ENCODE measurements at regions not wholly inside any gene's neighbourhood (a gene's known extent, or its start where the extent isn't known, plus 50 kb on each side); places are given as distances from the start of the nearest gene placed in this dataset.
A peak's percentile ranks its signal among the peaks of the same experiment; 100 is the strongest.

DNA sequence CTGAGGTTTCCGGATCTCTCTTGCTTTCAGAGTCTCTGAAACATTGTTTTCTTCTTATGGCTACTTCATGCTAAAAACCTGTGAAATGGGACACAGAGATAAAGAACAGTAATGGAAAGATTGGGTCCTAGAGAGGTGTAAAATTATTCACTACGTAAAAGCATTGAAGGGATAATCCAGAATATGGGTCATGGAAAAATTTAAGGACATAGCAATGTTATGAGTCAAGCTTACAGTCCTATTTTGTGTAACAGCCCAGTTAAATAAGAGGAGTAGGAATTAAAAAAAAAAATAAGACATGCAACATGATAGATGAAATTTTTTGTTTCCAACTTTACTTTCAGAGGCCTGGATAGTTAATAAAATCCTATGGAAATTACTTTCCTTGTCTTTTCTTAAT lies 61.9 kb upstream of the ELL2 start:
- TF ChIP-seq EP300 (IDR thresholded peaks at IDR 0.05) (no peak), POLR2AphosphoS5 (IDR thresholded peaks at IDR 0.05) (peak in 1 of 3 donors; percentile 47), POLR2A (IDR thresholded peaks at IDR 0.05) (no peak)
- TF ChIP-seq, protein P1, sequence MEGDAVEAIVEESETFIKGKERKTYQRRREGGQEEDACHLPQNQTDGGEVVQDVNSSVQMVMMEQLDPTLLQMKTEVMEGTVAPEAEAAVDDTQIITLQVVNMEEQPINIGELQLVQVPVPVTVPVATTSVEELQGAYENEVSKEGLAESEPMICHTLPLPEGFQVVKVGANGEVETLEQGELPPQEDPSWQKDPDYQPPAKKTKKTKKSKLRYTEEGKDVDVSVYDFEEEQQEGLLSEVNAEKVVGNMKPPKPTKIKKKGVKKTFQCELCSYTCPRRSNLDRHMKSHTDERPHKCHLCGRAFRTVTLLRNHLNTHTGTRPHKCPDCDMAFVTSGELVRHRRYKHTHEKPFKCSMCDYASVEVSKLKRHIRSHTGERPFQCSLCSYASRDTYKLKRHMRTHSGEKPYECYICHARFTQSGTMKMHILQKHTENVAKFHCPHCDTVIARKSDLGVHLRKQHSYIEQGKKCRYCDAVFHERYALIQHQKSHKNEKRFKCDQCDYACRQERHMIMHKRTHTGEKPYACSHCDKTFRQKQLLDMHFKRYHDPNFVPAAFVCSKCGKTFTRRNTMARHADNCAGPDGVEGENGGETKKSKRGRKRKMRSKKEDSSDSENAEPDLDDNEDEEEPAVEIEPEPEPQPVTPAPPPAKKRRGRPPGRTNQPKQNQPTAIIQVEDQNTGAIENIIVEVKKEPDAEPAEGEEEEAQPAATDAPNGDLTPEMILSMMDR (IDR thresholded peaks at IDR 0.05) = no peak
- no peaks in the 10 kb centered on the region for H3K36me3 ChIP-seq
- no peak overlapping the region for H3K4me3 ChIP-seq
- intact Hi-C loops (cut with DNase I; ENCODE audit: low total_unique reads) = no loop called here
- no peaks in the 10 kb centered on the region for H3K9me3 ChIP-seq
- WGBS, 5 donors = 63 to 88% (median 78%) methylated on average over 2 of the region's 2 CpGs
- peak overlapping the region in 4 of 5 donors; percentile 30 to 69 (median 52) for H3K27ac ChIP-seq
- peak in 1 of 2 donors; percentile 39 for DNase-seq
- H3K27me3 ChIP-seq = no peaks in the 10 kb centered on the region
- peaks cover 0 to 43% (median 31%) of the 10 kb centered on the region in 4 donors for H3K4me1 ChIP-seq

DNA sequence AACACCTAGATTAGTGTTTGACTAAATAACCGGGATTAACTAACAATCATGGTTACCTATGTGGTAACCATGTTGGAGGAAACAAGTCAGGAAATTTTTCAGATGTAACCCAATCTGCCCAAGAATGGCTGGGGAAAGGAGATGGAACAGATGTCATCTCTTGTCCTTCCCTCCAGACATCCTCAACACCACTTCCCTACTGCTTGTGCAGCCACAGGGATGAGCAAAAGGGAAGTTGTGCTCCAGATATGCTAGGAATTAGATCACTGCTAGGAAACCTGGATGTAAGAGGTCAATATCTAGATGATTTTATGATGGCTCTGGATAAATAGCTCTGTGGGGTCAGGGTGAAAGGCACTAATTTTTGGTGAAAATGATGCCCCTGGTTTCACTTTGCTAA lies 61.3 kb upstream of the ELL2 start:
- H3K27ac ChIP-seq = peak overlapping the region in 3 of 5 donors; percentile 8 to 68 (median 35)
- no peaks in the 10 kb centered on the region for H3K36me3 ChIP-seq
- no peaks in the 10 kb centered on the region for H3K27me3 ChIP-seq

DNA sequence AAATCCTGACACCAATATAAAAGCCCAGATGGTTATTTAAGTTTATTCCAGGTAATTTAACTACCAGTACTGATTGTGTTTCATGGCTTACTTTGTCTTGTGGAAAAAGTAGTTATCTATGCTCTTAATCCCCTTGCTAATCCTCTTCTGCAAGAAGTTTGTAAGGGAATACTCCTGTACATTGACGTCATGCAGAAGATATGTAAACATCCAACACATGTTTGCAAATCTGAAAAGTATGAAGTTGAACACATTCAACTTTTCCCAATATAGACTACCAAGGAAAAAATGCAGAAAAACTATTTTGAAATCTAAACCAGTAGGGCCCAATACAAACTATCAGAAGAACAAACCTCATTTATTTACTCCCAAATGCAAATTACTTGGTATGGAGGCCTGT lies 56.3 kb upstream of the ELL2 start:
- TF ChIP-seq EP300 (IDR thresholded peaks at IDR 0.05) (no peak), POLR2AphosphoS5 (IDR thresholded peaks at IDR 0.05) (no peak), POLR2A (IDR thresholded peaks at IDR 0.05) (no peak)
- TF ChIP-seq, protein P1 (IDR thresholded peaks at IDR 0.05) = no peak
- peak in 1 of 2 donors; percentile 43 for DNase-seq
- intact Hi-C loops (cut with DNase I; ENCODE audit: low total_unique reads) = no loop called here
- Histone ChIP-seq H3K27ac (no peak overlapping the region), H3K4me3 (no peak overlapping the region), H3K4me1 (peaks cover 0 to 22% (median 6%) of the 10 kb centered on the region in 4 donors), H3K36me3 (no peaks in the 10 kb centered on the region), H3K9me3 (no peaks in the 10 kb centered on the region), H3K27me3 (no peaks in the 10 kb centered on the region)
- WGBS, 5 donors = 29 to 49% (median 31%) methylated on average over 1 of the region's 1 CpG

More for the DNA sequence above, 61.3 kb upstream of the ELL2 start:
- no peak for DNase-seq
- intact Hi-C loops (cut with DNase I; ENCODE audit: low total_unique reads) = no loop called here
- TF ChIP-seq EP300 (IDR thresholded peaks at IDR 0.05) (no peak), POLR2A (IDR thresholded peaks at IDR 0.05) (no peak)
- TF ChIP-seq, protein P1 (IDR thresholded peaks at IDR 0.05) = no peak
- Histone ChIP-seq H3K4me1 (peaks cover 0 to 48% (median 34%) of the 10 kb centered on the region in 4 donors), H3K4me3 (no peak overlapping the region), H3K9me3 (no peaks in the 10 kb centered on the region)
- WGBS, 5 donors = 58 to 74% (median 67%) methylated on average over 1 of the region's 1 CpG

DNA sequence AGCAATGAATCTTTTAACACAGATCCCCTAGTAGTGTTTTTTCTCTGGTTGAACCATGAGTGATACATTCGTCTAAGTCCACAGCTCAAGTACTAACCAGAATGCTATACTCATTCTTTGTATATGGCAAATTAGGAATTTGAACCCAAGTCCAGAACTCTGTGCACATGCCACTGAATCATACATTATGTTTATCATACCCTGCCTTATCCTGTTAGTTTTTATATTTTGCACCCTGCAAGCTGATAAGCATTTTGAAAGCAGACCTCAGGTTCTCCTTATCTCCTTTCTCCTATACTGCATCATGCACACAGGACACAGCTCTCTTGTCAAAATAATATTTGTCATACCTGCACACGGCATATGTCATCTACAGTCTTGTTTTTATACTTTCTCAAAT lies 54.6 kb upstream of the ELL2 start:
- intact Hi-C loops (cut with DNase I; ENCODE audit: low total_unique reads) = no loop called here
- 33 to 74% (median 54%) methylated on average over 2 of the region's 2 CpGs for WGBS, 5 donors
- no peak overlapping the region for H3K4me3 ChIP-seq
- H3K9me3 ChIP-seq = no peaks in the 10 kb centered on the region
- no peaks in the 10 kb centered on the region for H3K27me3 ChIP-seq
- no peaks in the 10 kb centered on the region for H3K36me3 ChIP-seq
- no peak overlapping the region for H3K27ac ChIP-seq
- H3K4me1 ChIP-seq = peaks cover 0 to 20% (median 4%) of the 10 kb centered on the region in 4 donors
- no peak for TF ChIP-seq POLR2A (IDR thresholded peaks at IDR 0.05)
- TF ChIP-seq POLR2AphosphoS5 (IDR thresholded peaks at IDR 0.05) = no peak
- no peak for TF ChIP-seq EP300 (IDR thresholded peaks at IDR 0.05)
- TF ChIP-seq, protein P1 (IDR thresholded peaks at IDR 0.05) = no peak
- DNase-seq = no peak

Data from stomach (tissue), 8 donors.